ENCODE measurements at regions not wholly inside any gene's neighbourhood (a gene's known extent, or its start where the extent isn't known, plus 50 kb on each side); places are given as distances from the start of the nearest gene placed in this dataset.

DNA sequence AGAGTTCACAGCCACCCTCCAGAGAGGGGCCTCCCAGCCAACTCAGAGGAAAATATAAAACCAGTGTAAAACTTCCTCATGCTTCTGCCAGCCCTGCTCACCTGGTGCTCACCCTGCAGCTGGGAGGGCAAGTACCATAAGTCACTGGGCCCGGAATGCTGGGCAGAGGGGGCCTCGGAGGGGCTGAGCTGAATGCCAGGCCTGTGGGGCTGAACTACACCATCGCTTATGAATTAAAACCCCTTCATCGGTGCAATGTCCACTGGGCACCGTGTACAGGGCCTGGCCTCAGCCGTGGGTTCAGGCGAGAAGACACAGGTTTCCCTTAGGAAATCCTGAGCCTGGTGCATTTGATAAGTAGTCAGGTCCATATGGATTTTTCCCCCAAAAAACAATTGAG is 828.6 kb downstream of the TBC1D22A start:
- DNase-seq (ENCODE audit: low read depth), result no peak

GRCh38 chr22:47589271-47590250 is 827.1 kb downstream of the TBC1D22A start:
- no peak for DNase-seq (ENCODE audit: low read depth)

- no peak for DNase-seq (ENCODE audit: low read depth)
Observed at GRCh38 chr22:47588578-47588960, 826.1 kb downstream of the TBC1D22A start.

DNA sequence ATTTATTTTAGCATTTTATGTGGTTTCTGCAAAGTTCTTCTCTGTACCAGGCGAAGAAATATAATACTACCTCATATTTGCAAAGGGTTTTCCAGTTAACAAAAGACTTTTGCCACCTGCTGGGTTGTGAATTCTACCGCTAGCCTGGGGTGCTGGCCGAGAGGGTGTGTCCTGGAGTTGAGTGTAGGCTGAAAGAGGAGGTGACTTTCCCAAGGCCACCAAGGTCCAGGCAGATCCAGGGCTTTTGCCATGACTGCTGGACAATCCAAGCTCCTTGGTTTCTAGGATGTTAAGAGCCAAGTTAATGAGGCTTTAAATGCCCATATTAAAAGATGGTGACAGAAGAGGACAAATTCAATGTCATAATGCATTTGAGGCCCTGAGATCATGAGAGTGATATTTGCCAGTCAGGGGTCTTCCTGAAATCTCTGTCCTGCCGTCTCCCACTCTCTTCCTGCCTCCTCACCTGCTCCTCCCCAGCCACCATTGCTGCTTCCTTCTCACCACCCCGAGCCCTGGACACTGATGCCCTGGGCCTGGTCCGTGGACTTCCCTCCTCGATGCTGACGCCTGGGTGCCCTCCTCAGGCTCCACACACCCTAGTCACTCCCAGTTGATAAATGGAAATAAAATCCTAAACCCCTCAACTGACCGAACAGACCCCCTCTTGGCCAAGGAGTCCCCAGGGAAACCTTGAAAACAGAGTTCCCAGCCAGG is 825.6 kb downstream of the TBC1D22A start:
- no peak for DNase-seq (ENCODE audit: low read depth)

- DNase-seq (ENCODE audit: low read depth), result no peak
Observed at GRCh38 chr22:47587361-47587760, 824.9 kb downstream of the TBC1D22A start.

- no peak for DNase-seq (ENCODE audit: low read depth)
Observed at GRCh38 chr22:47586946-47587345, 824.5 kb downstream of the TBC1D22A start.

GRCh38 chr22:47586038-47586437 is 823.6 kb downstream of the TBC1D22A start:
- DNase-seq (ENCODE audit: low read depth), result no peak

GRCh38 chr22:47583959-47584562 is 821.6 kb downstream of the TBC1D22A start:
- DNase-seq (ENCODE audit: low read depth), result no peak

- no peak for DNase-seq (ENCODE audit: low read depth)
Observed at GRCh38 chr22:47582067-47582466, 819.6 kb downstream of the TBC1D22A start.

GRCh38 chr22:47580121-47580520 is 817.7 kb downstream of the TBC1D22A start:
- no peak for DNase-seq (ENCODE audit: low read depth)

GRCh38 chr22:47576908-47577307 is 814.5 kb downstream of the TBC1D22A start:
- no peak for DNase-seq (ENCODE audit: low read depth)

- DNase-seq (ENCODE audit: low read depth), result no peak
Observed at GRCh38 chr22:47575291-47575690, 812.8 kb downstream of the TBC1D22A start.

DNA sequence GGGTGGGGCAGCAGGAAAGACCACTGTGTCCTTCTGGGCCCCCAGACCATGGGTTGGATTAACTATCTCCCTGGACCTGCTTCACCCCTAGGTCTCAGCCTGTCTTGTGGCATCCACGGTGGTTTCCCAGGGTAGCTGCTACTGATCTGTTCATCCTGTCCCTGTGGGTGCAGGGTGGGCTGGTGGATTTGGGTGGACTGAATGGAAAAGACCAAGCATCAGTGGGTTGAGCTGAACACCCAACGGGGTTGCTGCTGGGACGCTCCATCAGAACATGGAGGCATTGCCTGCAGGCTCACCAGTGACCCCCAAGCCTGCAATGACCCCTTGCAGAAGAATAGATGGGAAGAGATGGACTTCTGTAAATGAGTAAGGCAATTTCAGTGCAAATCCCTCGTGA is 812.1 kb downstream of the TBC1D22A start:
- DNase-seq (ENCODE audit: low read depth), result no peak

DNA sequence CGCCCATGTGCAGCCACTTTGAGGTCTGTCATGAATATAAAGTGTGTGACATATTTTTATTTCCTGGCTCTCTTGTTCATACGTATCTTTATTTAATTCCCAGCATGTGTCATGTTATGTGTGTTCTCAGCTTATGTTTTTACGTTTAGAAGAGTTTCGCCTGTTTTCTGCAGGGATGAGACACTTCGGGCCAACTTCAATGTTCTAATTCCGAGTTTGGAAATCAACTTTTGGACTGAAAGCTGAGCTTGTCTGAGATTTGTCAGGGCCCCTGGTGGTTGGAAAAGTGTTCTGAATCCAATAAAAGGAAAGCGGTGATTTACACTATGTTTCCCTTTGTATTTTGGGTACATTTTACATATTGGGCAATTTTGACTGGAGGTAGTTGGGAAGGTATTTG is 810.7 kb downstream of the TBC1D22A start:
- DNase-seq (ENCODE audit: low read depth), result no peak

GRCh38 chr22:47572443-47572842 is 810.0 kb downstream of the TBC1D22A start:
- DNase-seq (ENCODE audit: low read depth), result no peak

DNA sequence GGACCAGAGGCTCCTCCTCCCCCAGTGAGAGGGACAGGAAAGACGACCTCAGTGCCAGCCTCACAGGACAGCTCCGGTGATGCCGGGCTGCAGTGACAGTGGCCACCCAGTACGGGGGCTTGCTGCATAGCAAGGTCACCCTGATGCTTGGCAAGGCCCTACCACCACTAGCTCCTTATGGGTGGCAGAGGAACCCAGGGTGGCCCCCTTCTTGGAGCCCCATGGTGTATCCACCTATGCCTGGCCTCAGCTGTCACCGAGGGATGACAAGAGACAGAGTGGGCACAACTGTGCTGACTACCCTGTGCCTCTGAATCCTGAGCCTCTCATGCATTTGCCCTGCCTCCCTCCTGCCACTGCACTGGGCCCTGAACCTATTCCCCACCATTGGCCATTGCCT is 809.2 kb downstream of the TBC1D22A start:
- no peak for DNase-seq (ENCODE audit: low read depth)

DNA sequence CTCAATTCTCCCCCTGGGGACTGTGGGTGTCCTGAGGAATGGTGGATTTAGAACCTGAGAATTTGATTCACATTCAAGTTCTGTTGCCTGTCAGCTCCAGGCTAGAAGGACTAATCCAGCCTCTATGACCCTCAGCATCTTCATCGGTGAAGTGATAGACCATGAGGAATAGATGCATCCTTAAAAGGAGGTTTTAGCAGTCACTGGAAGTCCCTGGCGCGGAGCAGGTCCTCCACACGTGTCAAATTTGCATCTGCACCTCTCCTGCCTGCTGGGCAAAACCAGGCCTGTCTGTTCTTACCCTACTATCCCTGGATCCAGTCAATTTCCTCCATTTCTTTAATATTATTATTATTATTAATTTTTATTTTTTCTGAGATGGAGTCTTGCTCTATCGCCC is 808.4 kb downstream of the TBC1D22A start:
- DNase-seq (ENCODE audit: low read depth), result no peak

GRCh38 chr22:47570300-47570685 is 807.8 kb downstream of the TBC1D22A start:
- no peak for DNase-seq (ENCODE audit: low read depth)

GRCh38 chr22:47569389-47570299 is 807.2 kb downstream of the TBC1D22A start:
- DNase-seq (ENCODE audit: low read depth), result no peak

GRCh38 chr22:47568700-47569099 is 806.2 kb downstream of the TBC1D22A start:
- DNase-seq (ENCODE audit: low read depth), result no peak
